ENCODE measurements at regions not wholly inside any gene's neighbourhood (a gene's known extent, or its start where the extent isn't known, plus 50 kb on each side); places are given as distances from the start of the nearest gene placed in this dataset.

DNA sequence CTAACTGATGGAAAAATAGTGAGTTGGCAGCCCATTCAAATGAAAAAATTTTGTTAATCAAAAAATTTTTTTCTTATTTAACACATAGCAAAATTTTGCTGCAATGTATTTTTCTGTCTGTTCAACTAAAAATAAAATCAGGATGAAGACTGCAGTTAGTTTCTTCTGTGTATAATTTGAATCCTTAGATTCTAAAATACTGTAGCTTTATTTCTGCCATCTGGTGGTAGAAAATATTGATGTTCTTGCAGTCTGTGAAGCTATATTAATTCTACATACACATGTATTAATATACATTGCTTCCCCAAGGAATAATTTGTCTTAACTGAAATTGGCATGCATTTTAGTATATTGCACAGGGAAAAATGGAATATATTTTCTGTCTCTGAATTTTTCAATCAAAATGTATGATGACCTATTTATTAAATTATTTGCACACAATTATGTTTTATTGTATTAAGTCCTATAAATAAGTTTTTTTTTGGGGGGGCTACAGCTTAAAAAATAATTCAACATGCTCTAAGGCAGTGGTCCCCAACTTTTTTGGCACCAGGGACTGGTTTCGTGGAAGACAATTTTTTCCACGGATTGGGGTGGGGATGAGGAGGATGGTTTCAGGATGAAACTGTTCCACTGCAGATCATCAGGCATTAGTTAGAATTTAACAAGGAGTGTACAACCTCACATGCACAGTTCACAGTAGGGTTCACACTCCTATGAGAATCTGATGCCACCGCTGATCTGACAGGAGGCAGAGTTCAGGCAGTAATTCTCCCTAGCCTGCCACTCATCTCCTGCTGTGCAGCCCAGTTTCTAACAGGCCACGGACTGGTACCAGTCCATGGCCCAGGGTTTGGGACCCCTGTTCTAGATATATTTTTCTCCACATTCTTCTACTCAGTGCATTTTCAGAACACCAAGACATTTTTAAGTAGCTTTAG is 119.4 kb downstream of the GNAT3 start:
- peak in 1 of 3 donors; percentile 48 for TF ChIP-seq CTCF (IDR thresholded peaks at IDR 0.05)
- TF ChIP-seq POLR2A (IDR thresholded peaks at IDR 0.05): no peak
